ENCODE measurements at regions not wholly inside any gene's neighbourhood (a gene's known extent, or its start where the extent isn't known, plus 50 kb on each side); places are given as distances from the start of the nearest gene placed in this dataset.
"Not testable (repeated sequence)": the region's sequence is repeated elsewhere in the genome, so short reads cannot be mapped to it uniquely, and the experiment has no call there.

DNA sequence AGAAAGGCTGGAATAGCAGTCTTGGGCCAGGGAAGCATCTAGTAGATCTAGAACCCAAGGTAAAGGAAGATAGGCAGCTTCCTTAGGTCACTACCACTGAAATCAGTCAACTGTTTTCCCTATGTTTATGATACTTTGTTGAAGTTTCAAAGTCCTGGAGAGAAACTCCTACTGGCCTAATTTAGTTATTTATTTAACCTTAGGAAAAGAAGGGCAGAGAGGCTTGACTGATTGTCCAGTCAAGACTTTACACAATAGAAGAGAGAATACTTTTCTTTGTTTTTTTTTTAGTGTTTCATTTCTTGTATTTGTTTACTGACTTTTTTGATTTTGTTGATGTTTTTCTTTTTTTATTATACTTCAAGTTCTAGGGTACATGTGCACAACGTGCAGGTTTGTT is 138.9 kb upstream of the PHYHIPL start:
- DNase-seq (ENCODE audit: extremely low read depth, low read depth) = no peak
- TF ChIP-seq, protein P1, sequence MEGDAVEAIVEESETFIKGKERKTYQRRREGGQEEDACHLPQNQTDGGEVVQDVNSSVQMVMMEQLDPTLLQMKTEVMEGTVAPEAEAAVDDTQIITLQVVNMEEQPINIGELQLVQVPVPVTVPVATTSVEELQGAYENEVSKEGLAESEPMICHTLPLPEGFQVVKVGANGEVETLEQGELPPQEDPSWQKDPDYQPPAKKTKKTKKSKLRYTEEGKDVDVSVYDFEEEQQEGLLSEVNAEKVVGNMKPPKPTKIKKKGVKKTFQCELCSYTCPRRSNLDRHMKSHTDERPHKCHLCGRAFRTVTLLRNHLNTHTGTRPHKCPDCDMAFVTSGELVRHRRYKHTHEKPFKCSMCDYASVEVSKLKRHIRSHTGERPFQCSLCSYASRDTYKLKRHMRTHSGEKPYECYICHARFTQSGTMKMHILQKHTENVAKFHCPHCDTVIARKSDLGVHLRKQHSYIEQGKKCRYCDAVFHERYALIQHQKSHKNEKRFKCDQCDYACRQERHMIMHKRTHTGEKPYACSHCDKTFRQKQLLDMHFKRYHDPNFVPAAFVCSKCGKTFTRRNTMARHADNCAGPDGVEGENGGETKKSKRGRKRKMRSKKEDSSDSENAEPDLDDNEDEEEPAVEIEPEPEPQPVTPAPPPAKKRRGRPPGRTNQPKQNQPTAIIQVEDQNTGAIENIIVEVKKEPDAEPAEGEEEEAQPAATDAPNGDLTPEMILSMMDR (IDR thresholded peaks at IDR 0.05; ENCODE audit: low read depth, low read length) = no peak

DNA sequence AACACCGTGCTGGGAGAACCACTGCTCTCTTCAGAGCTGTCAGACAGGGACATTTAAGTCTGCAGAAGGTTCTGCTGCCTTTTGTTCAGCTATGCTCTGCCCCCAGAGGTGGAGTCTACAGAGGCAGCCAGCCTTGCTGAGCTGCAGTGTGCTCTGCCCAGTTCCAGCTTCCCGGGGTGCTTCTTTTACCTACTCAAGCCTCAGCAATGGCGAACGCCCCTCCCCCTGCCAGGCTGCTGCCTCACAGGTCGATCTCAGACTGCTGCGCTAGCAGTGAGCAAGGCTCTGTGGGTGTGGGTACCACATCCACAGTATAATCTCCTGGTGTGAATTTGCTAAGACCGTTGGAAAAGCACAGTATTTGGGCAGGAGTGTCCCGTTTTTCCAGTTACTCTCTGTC is 133.1 kb upstream of the PHYHIPL start:
- DNase-seq (ENCODE audit: extremely low read depth, low read depth) = not testable (repeated sequence)

DNA sequence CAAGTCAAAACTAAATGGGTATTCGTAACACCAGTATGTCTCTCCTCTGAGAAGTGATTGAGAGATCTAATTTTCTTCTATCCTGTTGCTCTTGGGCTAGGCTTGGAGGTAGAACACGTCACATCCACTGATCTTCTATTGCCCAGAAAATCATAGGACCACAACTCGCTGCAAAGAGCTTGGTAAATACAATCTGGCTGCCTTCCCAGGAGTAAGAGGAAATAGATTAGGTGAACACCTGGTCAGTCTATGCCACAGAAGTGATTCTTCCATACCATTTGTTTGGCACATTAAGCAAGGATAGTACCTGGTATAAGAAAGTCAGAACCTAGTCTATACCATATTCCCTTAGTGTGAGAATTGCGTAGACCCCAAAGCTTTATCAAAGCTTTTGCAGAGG is 129.3 kb upstream of the PHYHIPL start:
- no peak for DNase-seq (ENCODE audit: extremely low read depth, low read depth)
- TF ChIP-seq, protein P1 (IDR thresholded peaks at IDR 0.05; ENCODE audit: low read depth, low read length) = no peak

DNA sequence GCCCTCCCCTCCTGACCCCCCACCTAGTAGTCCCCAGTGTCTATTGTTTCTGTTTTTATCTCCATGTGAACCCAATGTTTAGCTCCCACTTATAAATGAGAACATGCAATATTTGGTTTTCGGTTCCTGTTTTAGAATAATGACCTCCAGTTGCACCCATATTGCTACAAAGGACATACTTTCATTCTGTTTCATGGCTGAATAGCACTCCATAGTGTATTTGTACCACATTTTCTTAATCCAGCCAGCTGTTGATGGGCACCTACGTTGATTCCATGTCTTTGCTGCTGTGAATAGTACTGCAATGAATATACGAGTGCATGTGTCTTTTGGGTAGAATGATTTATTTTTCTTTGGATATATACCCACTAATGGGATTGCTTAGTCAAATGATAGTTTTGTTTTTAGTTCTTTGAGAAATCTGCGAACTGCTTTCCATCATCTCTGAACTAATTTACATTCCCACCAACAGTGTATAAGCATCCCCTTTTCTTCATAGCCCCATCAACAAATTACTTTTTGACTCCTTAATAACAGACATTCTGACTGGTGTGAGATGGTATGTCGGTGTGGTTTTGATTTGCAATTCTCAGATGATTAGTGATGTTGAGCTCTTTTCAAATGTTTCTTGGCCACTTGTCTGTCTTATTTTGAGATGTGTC is 128.4 kb upstream of the PHYHIPL start:
- no peak for DNase-seq (ENCODE audit: extremely low read depth, low read depth)
- TF ChIP-seq, protein P1 (IDR thresholded peaks at IDR 0.05; ENCODE audit: low read depth, low read length) = no peak

GRCh38 chr10:59053502-59053901 is 122.9 kb upstream of the PHYHIPL start:
- not testable (repeated sequence) for DNase-seq (ENCODE audit: extremely low read depth, low read depth)

DNA sequence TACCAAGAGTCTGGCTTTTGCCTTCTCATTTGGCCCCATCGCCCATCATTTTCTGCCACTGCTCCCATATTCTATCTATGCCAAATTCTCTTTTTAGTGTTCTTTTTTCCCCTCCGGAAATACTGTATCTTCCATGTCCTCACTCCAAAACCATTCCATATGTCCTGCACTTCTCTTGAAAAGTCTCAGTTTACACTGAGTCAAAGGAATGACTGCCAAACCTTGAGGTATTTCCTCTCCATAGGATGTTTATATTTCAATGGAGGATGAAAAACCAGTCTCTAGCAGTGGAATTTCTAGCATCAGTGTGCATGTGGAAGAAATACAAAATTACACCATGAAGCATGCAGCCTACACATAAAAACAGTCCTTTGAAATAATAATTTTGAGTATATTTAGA is 121.4 kb upstream of the PHYHIPL start:
- TF ChIP-seq, protein P1 (IDR thresholded peaks at IDR 0.05; ENCODE audit: low read depth, low read length) = no peak
- DNase-seq (ENCODE audit: extremely low read depth, low read depth) = no peak

DNA sequence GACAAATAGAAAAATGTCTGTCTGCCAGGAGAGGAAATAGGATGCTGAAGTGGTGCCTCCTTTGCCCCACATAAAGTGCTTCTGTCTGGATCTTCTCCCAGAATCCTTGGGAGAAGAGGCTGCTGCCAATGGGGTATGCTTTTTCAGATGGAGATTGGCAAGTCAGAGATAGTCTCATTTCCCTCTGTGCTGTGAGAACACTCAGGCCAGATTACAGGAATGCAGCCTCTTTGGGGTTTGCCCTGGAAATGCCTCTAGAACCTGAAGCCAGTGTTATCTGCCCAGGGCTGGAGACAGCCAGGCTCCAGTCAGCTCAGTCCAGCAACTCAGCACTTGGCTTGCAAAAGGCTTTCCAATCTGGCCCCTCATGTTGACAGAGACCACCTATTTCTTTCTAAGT is 119.1 kb upstream of the PHYHIPL start:
- no peak for DNase-seq (ENCODE audit: extremely low read depth, low read depth)
- TF ChIP-seq, protein P1 (IDR thresholded peaks at IDR 0.05; ENCODE audit: low read depth, low read length) = no peak

- TF ChIP-seq, protein P1 (IDR thresholded peaks at IDR 0.05; ENCODE audit: low read depth, low read length) = no peak
- DNase-seq (ENCODE audit: extremely low read depth, low read depth) = no peak
Observed at GRCh38 chr10:59060852-59061251, 115.6 kb upstream of the PHYHIPL start.
